Liver (tissue), 3 donors: ENCODE measurements at regions not wholly inside any gene's neighbourhood (a gene's known extent, or its start where the extent isn't known, plus 50 kb on each side); places are given as distances from the start of the nearest gene placed in this dataset.
"Not testable (repeated sequence)": the region's sequence is repeated elsewhere in the genome, so short reads cannot be mapped to it uniquely, and the experiment has no call there.

ENCODE experiments used
- GABPA ChIP-seq, 2 donors: IDR thresholded peaks in 1 of 2; conservative IDR thresholded peaks in 1 of 2; 2 replicates each; pipeline ENCODE4 v1.6.1; 2016; ENCODE audit warnings: antibody characterized with exemption in 2 of 2, mild to moderate bottlenecking in 1 of 2, moderate library complexity in 1 of 2
- TAF1 ChIP-seq: conservative IDR thresholded peaks from 2 replicates; pipeline ENCODE4 v1.6.1; 2016; ENCODE audit warnings: antibody characterized with exemption, mild to moderate bottlenecking
- YY1 ChIP-seq: IDR thresholded peaks from 2 replicates; pipeline ENCODE4 v1.6.1; 2016; ENCODE audit warnings: antibody characterized with exemption, mild to moderate bottlenecking
- TF ChIP-seq, protein P1 (sequence below): fragments of 150-350 bp; IDR thresholded peaks from 2 replicates; pipeline ENCODE4 v1.5.1; 2017; ENCODE audit warnings: improper control_type of control experiment, low read depth, low read length; ENCODE audit not compliant: missing input control
- donor health status: healthy.
- donor health status: healthy.

DNA sequence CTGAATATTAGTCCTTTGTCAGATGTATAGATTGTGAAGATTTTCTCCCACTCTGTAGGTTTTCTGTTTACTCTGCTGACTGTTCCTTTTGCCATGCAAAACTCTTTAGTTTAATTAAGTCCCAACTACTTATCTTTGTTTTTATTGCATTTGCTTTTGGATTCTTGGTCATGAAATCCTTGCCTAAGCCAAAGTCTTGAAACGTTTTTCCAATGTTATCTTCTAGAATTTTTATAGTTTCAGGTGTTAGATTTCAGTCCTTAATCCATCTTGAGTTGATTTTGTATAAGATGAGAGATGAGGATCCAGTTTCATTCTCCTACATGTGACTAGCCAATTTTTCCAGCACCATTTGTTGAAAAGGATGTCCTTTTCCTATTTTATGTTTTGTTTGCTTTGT, 86.0 kb upstream of the MB21D2 start:
- TF ChIP-seq TAF1; YY1; GABPA (IDR thresholded peaks at IDR 0.05 in 1 of 2, conservative IDR thresholded peaks at IDR 0.05 in 1 of 2): not testable (repeated sequence)
- TF ChIP-seq, protein P1, sequence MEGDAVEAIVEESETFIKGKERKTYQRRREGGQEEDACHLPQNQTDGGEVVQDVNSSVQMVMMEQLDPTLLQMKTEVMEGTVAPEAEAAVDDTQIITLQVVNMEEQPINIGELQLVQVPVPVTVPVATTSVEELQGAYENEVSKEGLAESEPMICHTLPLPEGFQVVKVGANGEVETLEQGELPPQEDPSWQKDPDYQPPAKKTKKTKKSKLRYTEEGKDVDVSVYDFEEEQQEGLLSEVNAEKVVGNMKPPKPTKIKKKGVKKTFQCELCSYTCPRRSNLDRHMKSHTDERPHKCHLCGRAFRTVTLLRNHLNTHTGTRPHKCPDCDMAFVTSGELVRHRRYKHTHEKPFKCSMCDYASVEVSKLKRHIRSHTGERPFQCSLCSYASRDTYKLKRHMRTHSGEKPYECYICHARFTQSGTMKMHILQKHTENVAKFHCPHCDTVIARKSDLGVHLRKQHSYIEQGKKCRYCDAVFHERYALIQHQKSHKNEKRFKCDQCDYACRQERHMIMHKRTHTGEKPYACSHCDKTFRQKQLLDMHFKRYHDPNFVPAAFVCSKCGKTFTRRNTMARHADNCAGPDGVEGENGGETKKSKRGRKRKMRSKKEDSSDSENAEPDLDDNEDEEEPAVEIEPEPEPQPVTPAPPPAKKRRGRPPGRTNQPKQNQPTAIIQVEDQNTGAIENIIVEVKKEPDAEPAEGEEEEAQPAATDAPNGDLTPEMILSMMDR: not testable (repeated sequence)
